ENCODE measurements at regions not wholly inside any gene's neighbourhood (a gene's known extent, or its start where the extent isn't known, plus 50 kb on each side); places are given as distances from the start of the nearest gene placed in this dataset.
A peak's percentile ranks its signal among the peaks of the same experiment; 100 is the strongest.

- Histone ChIP-seq H3K9ac (ENCODE audit: low read depth, low read length, poor library complexity) (no peak overlapping the region), H3K27ac (replicated peaks; ENCODE audit: low read length) (no peak overlapping the region), H4K91ac (ENCODE audit: low read depth, low read length, poor library complexity) (no peak overlapping the region), H3K4me2 (ENCODE audit: insufficient read depth, low read length, poor library complexity, severe bottlenecking) (no peak overlapping the region), H2BK120ac (ENCODE audit: low read depth, low read length) (no peak overlapping the region), H3K4me1 (ENCODE audit: control insufficient read depth in 2 of 2, insufficient read depth in 1 of 2, low read depth in 1 of 2, low read length in 2 of 2) (peaks cover 11 to 19% of the 10 kb centered on the region in 2 donors), H3K4ac (ENCODE audit: low read length) (no peak overlapping the region), H2BK15ac (ENCODE audit: low read length) (no peak overlapping the region), H3K23ac (ENCODE audit: low read depth, low read length, poor library complexity) (no peak overlapping the region), H3K9me3 (replicated peaks in 1 of 2; ENCODE audit: control insufficient read depth in 2 of 2, insufficient read depth in 1 of 2, low read depth in 1 of 2, low read length in 2 of 2) (peaks cover 0 to 7% of the 10 kb centered on the region in 2 donors), H3K14ac (ENCODE audit: low read length) (no peak overlapping the region), H3K18ac (ENCODE audit: low read length) (no peak overlapping the region), H2AK5ac (ENCODE audit: low read depth, low read length) (no peak overlapping the region), H3K27me3 (ENCODE audit: control insufficient read depth in 3 of 3, insufficient read depth in 3 of 3, low read depth in 1 of 3, low read length in 3 of 3) (no peaks in the 10 kb centered on the region), H2BK12ac (ENCODE audit: low read length) (no peak overlapping the region), H2BK5ac (ENCODE audit: low read length) (no peak overlapping the region), H3K79me1 (ENCODE audit: low read depth, low read length) (no peaks in the 10 kb centered on the region), H4K8ac (ENCODE audit: low read depth, low read length) (no peak overlapping the region), H2AFZ (ENCODE audit: low read length) (no peak overlapping the region), H3K36me3 (replicated peaks in 1 of 2; ENCODE audit: control insufficient read depth in 2 of 2, insufficient read depth in 2 of 2, low read length in 2 of 2) (no peaks in the 10 kb centered on the region), H3K4me3 (ENCODE audit: low read length in 2 of 2) (no peak overlapping the region)
- DNase-seq (ENCODE audit: low spot score), result no peak
- no CpG with 5 or more reads among the region's 6 CpGs for WGBS, 2 donors (ENCODE audit: extremely low coverage in 2 of 2, insufficient read length in 2 of 2, insufficient replicate concordance in 1 of 2)
Measured at GRCh38 chr1:232699814-232700213, 69.9 kb upstream of the SIPA1L2 start.

GRCh38 chr1:232702911-232703310 is 73.0 kb upstream of the SIPA1L2 start:
- Histone ChIP-seq H3K9ac (ENCODE audit: low read depth, low read length, poor library complexity) (no peak overlapping the region), H3K14ac (ENCODE audit: low read length) (no peak overlapping the region), H3K9me3 (replicated peaks in 1 of 2; ENCODE audit: control insufficient read depth in 2 of 2, insufficient read depth in 1 of 2, low read depth in 1 of 2, low read length in 2 of 2) (peaks cover 0 to 7% of the 10 kb centered on the region in 2 donors), H3K23ac (ENCODE audit: low read depth, low read length, poor library complexity) (no peak overlapping the region), H3K4me1 (ENCODE audit: control insufficient read depth in 2 of 2, insufficient read depth in 1 of 2, low read depth in 1 of 2, low read length in 2 of 2) (peaks cover 5 to 7% of the 10 kb centered on the region in 2 donors), H3K18ac (ENCODE audit: low read length) (peak overlapping the region; percentile 4), H2AK5ac (ENCODE audit: low read depth, low read length) (no peak overlapping the region), H2AFZ (ENCODE audit: low read length) (no peak overlapping the region), H3K27ac (replicated peaks; ENCODE audit: low read length) (no peak overlapping the region), H4K8ac (ENCODE audit: low read depth, low read length) (no peak overlapping the region), H3K36me3 (replicated peaks in 1 of 2; ENCODE audit: control insufficient read depth in 2 of 2, insufficient read depth in 2 of 2, low read length in 2 of 2) (no peaks in the 10 kb centered on the region), H3K4ac (ENCODE audit: low read length) (no peak overlapping the region), H3K27me3 (ENCODE audit: control insufficient read depth in 3 of 3, insufficient read depth in 3 of 3, low read depth in 1 of 3, low read length in 3 of 3) (no peaks in the 10 kb centered on the region), H3K4me2 (ENCODE audit: insufficient read depth, low read length, poor library complexity, severe bottlenecking) (no peak overlapping the region), H3K4me3 (ENCODE audit: low read length in 2 of 2) (no peak overlapping the region), H2BK15ac (ENCODE audit: low read length) (no peak overlapping the region), H2BK5ac (ENCODE audit: low read length) (no peak overlapping the region), H3K79me1 (ENCODE audit: low read depth, low read length) (no peaks in the 10 kb centered on the region), H4K91ac (ENCODE audit: low read depth, low read length, poor library complexity) (no peak overlapping the region), H2BK12ac (ENCODE audit: low read length) (no peak overlapping the region), H2BK120ac (ENCODE audit: low read depth, low read length) (no peak overlapping the region)
- no peak for DNase-seq (ENCODE audit: low spot score)
- WGBS, 2 donors (ENCODE audit: extremely low coverage in 2 of 2, insufficient read length in 2 of 2, insufficient replicate concordance in 1 of 2), result no CpG with 5 or more reads among the region's 5 CpGs

GRCh38 chr1:232704256-232704655 is 74.3 kb upstream of the SIPA1L2 start:
- H3K14ac ChIP-seq (ENCODE audit: low read length), result no peak overlapping the region
- H2BK12ac ChIP-seq (ENCODE audit: low read length), result no peak overlapping the region
- no peak overlapping the region for H3K23ac ChIP-seq (ENCODE audit: low read depth, low read length, poor library complexity)
- H2BK5ac ChIP-seq (ENCODE audit: low read length), result no peak overlapping the region
- H4K91ac ChIP-seq (ENCODE audit: low read depth, low read length, poor library complexity), result no peak overlapping the region
- WGBS, 2 donors (ENCODE audit: extremely low coverage in 2 of 2, insufficient read length in 2 of 2, insufficient replicate concordance in 1 of 2), result no CpG with 5 or more reads among the region's 2 CpGs
- H3K18ac ChIP-seq (ENCODE audit: low read length), result no peak overlapping the region
- no peak overlapping the region for H3K27ac ChIP-seq (replicated peaks; ENCODE audit: low read length)
- H2BK120ac ChIP-seq (ENCODE audit: low read depth, low read length), result no peak overlapping the region
- H3K4ac ChIP-seq (ENCODE audit: low read length), result no peak overlapping the region
- no peaks in the 10 kb centered on the region for H3K79me1 ChIP-seq (ENCODE audit: low read depth, low read length)
- H3K4me3 ChIP-seq (ENCODE audit: low read length in 2 of 2), result no peak overlapping the region
- peak overlapping the region; percentile 72 for H2AFZ ChIP-seq (ENCODE audit: low read length)
- H3K4me2 ChIP-seq (ENCODE audit: insufficient read depth, low read length, poor library complexity, severe bottlenecking), result no peak overlapping the region
- H2BK15ac ChIP-seq (ENCODE audit: low read length), result no peak overlapping the region
- H3K27me3 ChIP-seq (ENCODE audit: control insufficient read depth in 3 of 3, insufficient read depth in 3 of 3, low read depth in 1 of 3, low read length in 3 of 3), result no peaks in the 10 kb centered on the region
- no peak overlapping the region for H4K8ac ChIP-seq (ENCODE audit: low read depth, low read length)
- no peak for DNase-seq (ENCODE audit: low spot score)
- H3K4me1 ChIP-seq (ENCODE audit: control insufficient read depth in 2 of 2, insufficient read depth in 1 of 2, low read depth in 1 of 2, low read length in 2 of 2), result peaks cover 5 to 6% of the 10 kb centered on the region in 2 donors
- no peak overlapping the region for H2AK5ac ChIP-seq (ENCODE audit: low read depth, low read length)
- no peak overlapping the region for H3K9ac ChIP-seq (ENCODE audit: low read depth, low read length, poor library complexity)
- no peaks in the 10 kb centered on the region for H3K36me3 ChIP-seq (replicated peaks in 1 of 2; ENCODE audit: control insufficient read depth in 2 of 2, insufficient read depth in 2 of 2, low read length in 2 of 2)
- peaks cover 0 to 7% of the 10 kb centered on the region in 2 donors for H3K9me3 ChIP-seq (replicated peaks in 1 of 2; ENCODE audit: control insufficient read depth in 2 of 2, insufficient read depth in 1 of 2, low read depth in 1 of 2, low read length in 2 of 2)

GRCh38 chr1:232704694-232705680 is 75.1 kb upstream of the SIPA1L2 start:
- Histone ChIP-seq H3K14ac (ENCODE audit: low read length) (no peak overlapping the region), H3K27ac (replicated peaks; ENCODE audit: low read length) (no peak overlapping the region), H4K8ac (ENCODE audit: low read depth, low read length) (no peak overlapping the region), H3K27me3 (ENCODE audit: control insufficient read depth in 3 of 3, insufficient read depth in 3 of 3, low read depth in 1 of 3, low read length in 3 of 3) (no peaks in the 10 kb centered on the region), H2BK12ac (ENCODE audit: low read length) (no peak overlapping the region), H3K9ac (ENCODE audit: low read depth, low read length, poor library complexity) (no peak overlapping the region), H2AK5ac (ENCODE audit: low read depth, low read length) (no peak overlapping the region), H3K4me1 (ENCODE audit: control insufficient read depth in 2 of 2, insufficient read depth in 1 of 2, low read depth in 1 of 2, low read length in 2 of 2) (peaks cover 5 to 6% of the 10 kb centered on the region in 2 donors), H3K18ac (ENCODE audit: low read length) (no peak overlapping the region), H4K91ac (ENCODE audit: low read depth, low read length, poor library complexity) (no peak overlapping the region), H3K4me2 (ENCODE audit: insufficient read depth, low read length, poor library complexity, severe bottlenecking) (no peak overlapping the region), H3K4ac (ENCODE audit: low read length) (no peak overlapping the region), H2AFZ (ENCODE audit: low read length) (peak overlapping the region; percentile 72), H3K4me3 (ENCODE audit: low read length in 2 of 2) (no peak overlapping the region), H2BK5ac (ENCODE audit: low read length) (no peak overlapping the region), H2BK15ac (ENCODE audit: low read length) (no peak overlapping the region), H3K9me3 (replicated peaks in 1 of 2; ENCODE audit: control insufficient read depth in 2 of 2, insufficient read depth in 1 of 2, low read depth in 1 of 2, low read length in 2 of 2) (peaks cover 0 to 7% of the 10 kb centered on the region in 2 donors), H2BK120ac (ENCODE audit: low read depth, low read length) (no peak overlapping the region), H3K79me1 (ENCODE audit: low read depth, low read length) (no peaks in the 10 kb centered on the region), H3K23ac (ENCODE audit: low read depth, low read length, poor library complexity) (no peak overlapping the region), H3K36me3 (replicated peaks in 1 of 2; ENCODE audit: control insufficient read depth in 2 of 2, insufficient read depth in 2 of 2, low read length in 2 of 2) (no peaks in the 10 kb centered on the region)
- no CpG with 5 or more reads among the region's 7 CpGs for WGBS, 2 donors (ENCODE audit: extremely low coverage in 2 of 2, insufficient read length in 2 of 2, insufficient replicate concordance in 1 of 2)
- no peak for DNase-seq (ENCODE audit: low spot score)

All from neuronal stem cell (in vitro differentiated cells).